Colonic mucosa (tissue), 4 donors: ENCODE measurements at regions not wholly inside any gene's neighbourhood (a gene's known extent, or its start where the extent isn't known, plus 50 kb on each side); places are given as distances from the start of the nearest gene placed in this dataset.

Experiments
- DNase-seq: peaks from one replicate; pipeline ENCODE4 v3.0.0-alpha.2; 2020
- H3K27ac ChIP-seq: fragments of 200-600 bp; one replicate; pipeline ENCODE4 v1.8.0; 2021
- H3K27me3 ChIP-seq: fragments of 200-600 bp; one replicate; pipeline ENCODE4 v1.8.0; 2021
- H3K36me3 ChIP-seq: fragments of 200-600 bp; one replicate; pipeline ENCODE4 v1.8.0; 2021
- H3K4me1 ChIP-seq: fragments of 200-600 bp; one replicate; pipeline ENCODE4 v1.8.0; 2021; ENCODE audit warnings: mild to moderate bottlenecking
- H3K4me3 ChIP-seq: fragments of 200-600 bp; one replicate; pipeline ENCODE4 v1.8.0; 2021
- H3K9ac ChIP-seq, 2 donors: one replicate each; pipeline ENCODE4 v1.7.0; 2013; ENCODE audit warnings: control low read depth in 2 of 2, low read depth in 2 of 2, low read length in 2 of 2
- H3K9me3 ChIP-seq: fragments of 200-600 bp; one replicate; pipeline ENCODE4 v1.8.0; 2021
- intact Hi-C: fragments of 100-400 bp; cut with DNase I; formaldehyde crosslinking; loops from one replicate; pipeline ENCODE4 v1.14.1; 2022
- TF ChIP-seq, protein P1 (sequence below): fragments of 200-600 bp; IDR thresholded peaks from one replicate; pipeline ENCODE4 v1.8.0; 2022; ENCODE audit warnings: antibody characterized with exemption, mild to moderate bottlenecking
- donor health status: healthy.
- donor health status: DM: no; HTN: no; CAD: no.
- donor health status: DM: no; HTN: no; CAD: no.

DNA sequence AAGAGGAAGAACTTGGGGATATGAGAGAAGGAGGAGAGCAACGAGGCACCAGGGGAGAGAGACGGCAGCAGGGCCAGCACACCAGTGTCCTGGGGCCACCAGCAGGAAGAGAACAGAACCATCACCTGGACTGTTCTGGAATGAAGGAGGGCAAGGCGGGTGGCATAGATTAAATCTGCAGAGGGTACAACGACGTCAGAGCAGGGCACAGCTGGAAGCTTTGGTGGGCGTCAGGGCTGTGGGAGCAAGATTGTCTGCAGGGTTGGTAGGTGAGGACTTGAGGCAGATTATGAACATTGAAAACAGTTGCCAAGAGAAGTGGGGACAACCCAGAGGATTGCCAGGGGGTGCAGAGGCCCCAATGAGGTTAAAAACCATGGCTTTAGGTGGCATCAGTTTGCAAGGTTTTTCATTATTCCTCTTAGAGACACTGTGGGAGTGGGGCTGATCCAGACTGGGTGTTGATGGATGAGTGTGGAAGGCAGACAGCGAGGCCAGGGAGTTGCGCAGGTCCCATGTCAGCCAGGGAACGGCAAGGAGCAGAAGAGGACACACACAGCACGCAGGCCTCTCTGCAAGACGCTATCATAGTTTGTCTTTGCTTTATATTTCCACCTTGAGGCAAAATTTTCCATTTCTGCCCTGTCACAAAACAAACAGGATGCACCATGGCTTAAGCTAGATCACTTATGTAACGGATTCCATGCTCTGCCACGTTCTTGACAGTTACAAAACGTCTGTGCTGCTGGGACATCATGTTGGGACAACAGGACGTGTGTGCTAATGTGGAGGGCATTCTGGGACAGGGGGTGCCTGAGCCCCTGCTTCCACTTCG lies 52.5 kb upstream of the LEP start:
- TF ChIP-seq, protein P1, sequence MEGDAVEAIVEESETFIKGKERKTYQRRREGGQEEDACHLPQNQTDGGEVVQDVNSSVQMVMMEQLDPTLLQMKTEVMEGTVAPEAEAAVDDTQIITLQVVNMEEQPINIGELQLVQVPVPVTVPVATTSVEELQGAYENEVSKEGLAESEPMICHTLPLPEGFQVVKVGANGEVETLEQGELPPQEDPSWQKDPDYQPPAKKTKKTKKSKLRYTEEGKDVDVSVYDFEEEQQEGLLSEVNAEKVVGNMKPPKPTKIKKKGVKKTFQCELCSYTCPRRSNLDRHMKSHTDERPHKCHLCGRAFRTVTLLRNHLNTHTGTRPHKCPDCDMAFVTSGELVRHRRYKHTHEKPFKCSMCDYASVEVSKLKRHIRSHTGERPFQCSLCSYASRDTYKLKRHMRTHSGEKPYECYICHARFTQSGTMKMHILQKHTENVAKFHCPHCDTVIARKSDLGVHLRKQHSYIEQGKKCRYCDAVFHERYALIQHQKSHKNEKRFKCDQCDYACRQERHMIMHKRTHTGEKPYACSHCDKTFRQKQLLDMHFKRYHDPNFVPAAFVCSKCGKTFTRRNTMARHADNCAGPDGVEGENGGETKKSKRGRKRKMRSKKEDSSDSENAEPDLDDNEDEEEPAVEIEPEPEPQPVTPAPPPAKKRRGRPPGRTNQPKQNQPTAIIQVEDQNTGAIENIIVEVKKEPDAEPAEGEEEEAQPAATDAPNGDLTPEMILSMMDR = no peak
- no peak overlapping the region for H3K9ac ChIP-seq
- H3K9me3 ChIP-seq = no peaks in the 10 kb centered on the region
- no peak overlapping the region for H3K27ac ChIP-seq
- intact Hi-C loops = no loop called here
- DNase-seq = no peak
- peaks cover 3% of the 10 kb centered on the region for H3K27me3 ChIP-seq
- no peaks in the 10 kb centered on the region for H3K36me3 ChIP-seq
- H3K4me1 ChIP-seq = no peaks in the 10 kb centered on the region
- H3K4me3 ChIP-seq = no peak overlapping the region

GRCh38 chr7:128189231-128189930 lies 51.7 kb upstream of the LEP start:
- Histone ChIP-seq H3K36me3 (no peaks in the 10 kb centered on the region), H3K4me3 (no peak overlapping the region), H3K27ac (no peak overlapping the region), H3K27me3 (peaks cover 3% of the 10 kb centered on the region), H3K4me1 (no peaks in the 10 kb centered on the region), H3K9me3 (no peaks in the 10 kb centered on the region), H3K9ac (no peak overlapping the region)
- intact Hi-C loops = no loop called here
- TF ChIP-seq, protein P1 = no peak
- DNase-seq = no peak

GRCh38 chr7:128190051-128190647 lies 50.9 kb upstream of the LEP start:
- no peak for DNase-seq
- Histone ChIP-seq H3K9me3 (no peaks in the 10 kb centered on the region), H3K27ac (no peak overlapping the region), H3K9ac (no peak overlapping the region), H3K27me3 (peaks cover 3% of the 10 kb centered on the region), H3K36me3 (no peaks in the 10 kb centered on the region), H3K4me1 (no peaks in the 10 kb centered on the region), H3K4me3 (no peak overlapping the region)
- TF ChIP-seq, protein P1 = no peak
- intact Hi-C loops = no loop called here

- Histone ChIP-seq H3K27me3 (peaks cover 3% of the 10 kb centered on the region), H3K9me3 (no peaks in the 10 kb centered on the region), H3K4me1 (no peaks in the 10 kb centered on the region), H3K9ac (no peak overlapping the region), H3K36me3 (no peaks in the 10 kb centered on the region), H3K4me3 (no peak overlapping the region), H3K27ac (no peak overlapping the region)
- no peak for DNase-seq
- TF ChIP-seq, protein P1 = no peak
- intact Hi-C loops = no loop called here
These were observed 49.8 kb upstream of the LEP start for GRCh38 chr7:128191136-128191844.
